ENCODE measurements at regions not wholly inside any gene's neighbourhood (a gene's known extent, or its start where the extent isn't known, plus 50 kb on each side); places are given as distances from the start of the nearest gene placed in this dataset.

DNA sequence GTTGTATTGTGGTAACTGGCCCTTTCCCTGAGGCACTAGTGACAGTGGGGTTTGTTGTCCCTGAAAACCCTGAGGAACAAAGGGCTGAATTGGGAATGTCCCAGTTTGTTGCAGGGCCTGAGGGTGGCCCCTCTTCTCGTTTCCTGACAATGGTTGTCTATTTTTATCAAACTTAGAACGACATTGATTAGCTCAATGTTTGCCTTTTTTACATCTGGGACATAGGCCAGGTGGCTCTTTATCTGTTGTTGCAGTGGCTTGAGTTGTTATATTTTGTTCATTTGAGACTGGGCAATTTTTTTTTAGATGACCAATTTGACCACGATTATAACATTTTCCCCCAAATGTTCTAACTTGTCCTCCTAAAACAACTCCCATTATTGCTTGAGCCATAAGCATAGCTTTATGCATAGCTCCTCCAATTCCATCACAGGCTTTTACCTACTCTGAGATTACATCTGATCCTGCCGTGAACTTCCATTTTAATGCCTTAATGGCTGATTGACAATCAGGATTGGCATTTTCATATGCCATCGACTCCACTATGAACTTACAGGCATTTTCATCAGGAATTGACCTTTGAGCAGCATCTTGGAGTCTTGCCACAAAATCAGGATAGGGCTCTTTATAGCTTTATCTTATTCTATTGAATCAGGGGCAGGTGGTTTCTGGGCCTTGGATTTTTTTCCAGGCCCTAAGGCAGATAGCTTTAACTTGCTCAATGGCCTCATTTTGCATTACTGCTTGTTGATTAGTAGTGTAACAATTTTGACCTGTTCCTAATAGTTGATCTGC lies 604.3 kb downstream of the ALG10 start:
- TF ChIP-seq, protein P1, sequence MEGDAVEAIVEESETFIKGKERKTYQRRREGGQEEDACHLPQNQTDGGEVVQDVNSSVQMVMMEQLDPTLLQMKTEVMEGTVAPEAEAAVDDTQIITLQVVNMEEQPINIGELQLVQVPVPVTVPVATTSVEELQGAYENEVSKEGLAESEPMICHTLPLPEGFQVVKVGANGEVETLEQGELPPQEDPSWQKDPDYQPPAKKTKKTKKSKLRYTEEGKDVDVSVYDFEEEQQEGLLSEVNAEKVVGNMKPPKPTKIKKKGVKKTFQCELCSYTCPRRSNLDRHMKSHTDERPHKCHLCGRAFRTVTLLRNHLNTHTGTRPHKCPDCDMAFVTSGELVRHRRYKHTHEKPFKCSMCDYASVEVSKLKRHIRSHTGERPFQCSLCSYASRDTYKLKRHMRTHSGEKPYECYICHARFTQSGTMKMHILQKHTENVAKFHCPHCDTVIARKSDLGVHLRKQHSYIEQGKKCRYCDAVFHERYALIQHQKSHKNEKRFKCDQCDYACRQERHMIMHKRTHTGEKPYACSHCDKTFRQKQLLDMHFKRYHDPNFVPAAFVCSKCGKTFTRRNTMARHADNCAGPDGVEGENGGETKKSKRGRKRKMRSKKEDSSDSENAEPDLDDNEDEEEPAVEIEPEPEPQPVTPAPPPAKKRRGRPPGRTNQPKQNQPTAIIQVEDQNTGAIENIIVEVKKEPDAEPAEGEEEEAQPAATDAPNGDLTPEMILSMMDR (IDR thresholded peaks at IDR 0.05): no peak
- TF ChIP-seq POLR2A (IDR thresholded peaks at IDR 0.05) (no peak), POLR2AphosphoS5 (IDR thresholded peaks at IDR 0.05; ENCODE audit: insufficient read depth in 1 of 2, low read depth in 1 of 2) (no peak)
